ENCODE measurements at regions not wholly inside any gene's neighbourhood (a gene's known extent, or its start where the extent isn't known, plus 50 kb on each side); places are given as distances from the start of the nearest gene placed in this dataset.

GRCh38 chr9:81071108-81071507 lies 618.2 kb downstream of the TLE1 start:
- TF ChIP-seq CTCF (optimal IDR thresholded peaks at IDR 0.05 in 1 of 3, IDR thresholded peaks at IDR 0.05 in 1 of 3, conservative IDR thresholded peaks at IDR 0.05 in 1 of 3; ENCODE audit: extremely low read depth in 1 of 3, insufficient read depth in 2 of 3, low read length in 3 of 3) = no peak
- TF ChIP-seq EZH2 (IDR thresholded peaks at IDR 0.05; ENCODE audit: low read length) = no peak
